SK-N-SH (cell line): ENCODE measurements at regions not wholly inside any gene's neighbourhood (a gene's known extent, or its start where the extent isn't known, plus 50 kb on each side); places are given as distances from the start of the nearest gene placed in this dataset.
A peak's percentile ranks its signal among the peaks of the same experiment; 100 is the strongest.

ENCODE experiments used
- CTCF ChIA-PET: fragments of 300-600, 350-600 bp; formaldehyde crosslinking; extraction: SDS; loops from one replicate; lab custom pipeline; 2021; lab: Yijun Ruan, JAX
- POLR2A ChIA-PET: fragments of 350-600 bp; sonication (Branson Sonifier 250); formaldehyde crosslinking; extraction: SDS; loops from one replicate; lab custom pipeline; 2020; ENCODE audit warnings: antibody characterized with exemption, inconsistent platforms; lab: Yijun Ruan, JAX
- DNase-seq: peaks from one replicate; pipeline ENCODE4 v3.0.0; 2012
- H2AFZ ChIP-seq: fragments of 200-600 bp; sonication (generic); 2 replicates; pipeline ENCODE4 v1.8.1; 2016; ENCODE audit warnings: antibody characterized with exemption, mild to moderate bottlenecking, low read depth
- H3F3A ChIP-seq: fragments of 200-600 bp; sonication (generic); replicated peaks from 2 replicates; pipeline ENCODE3; 2016; ENCODE audit warnings: antibody characterized with exemption, mild to moderate bottlenecking; ENCODE audit not compliant: insufficient read depth
- H3K27ac ChIP-seq, 2 experiments: fragments of 200-500 bp in 1 of 2; fragments of 200-600 bp in 1 of 2; sonication (Bioruptor generic) in 1 of 2; sonication (generic), shearing (Covaris generic) in 1 of 2; 2 replicates each; pipeline versions ENCODE4 v1.5.1 to v1.6.1; 2014 to 2016; ENCODE audit warnings: low read depth in 2 of 2, inconsistent platforms in 1 of 2, low read length in 1 of 2, mild to moderate bottlenecking in 1 of 2, mixed read lengths in 1 of 2
- H3K27me3 ChIP-seq: fragments of 200-600 bp; sonication (generic), shearing (Covaris generic); 2 replicates; pipeline ENCODE4 v1.6.1; 2016; ENCODE audit warnings: mixed run types; ENCODE audit not compliant: insufficient read depth
- H3K36me3 ChIP-seq, 2 experiments: fragments of 200-500 bp in 1 of 2; fragments of 200-600 bp in 1 of 2; sonication (Bioruptor generic) in 1 of 2; sonication (generic) in 1 of 2; replicated peaks in 1 of 2; 2 replicates each; pipeline versions ENCODE3 to v1.5.1; 2014 to 2016; ENCODE audit warnings: low read length in 1 of 2, mild to moderate bottlenecking in 1 of 2; ENCODE audit not compliant: insufficient read depth in 2 of 2, control insufficient read depth in 1 of 2
- H3K4me1 ChIP-seq, 2 experiments: fragments of 200-500 bp in 1 of 2; fragments of 200-600 bp in 1 of 2; sonication (Bioruptor generic) in 1 of 2; sonication (generic), shearing (Covaris generic) in 1 of 2; 2 replicates each; pipeline versions ENCODE4 v1.5.1 to v1.6.1; 2014 to 2016; ENCODE audit warnings: low read depth in 1 of 2, low read length in 1 of 2, mixed run types in 1 of 2; ENCODE audit not compliant: insufficient read depth in 2 of 2, control insufficient read depth in 1 of 2
- H3K4me2 ChIP-seq: fragments of 200-600 bp; sonication (generic), shearing (Covaris generic); 2 replicates; pipeline ENCODE4 v1.6.1; 2017; ENCODE audit warnings: mixed run types
- H3K4me3 ChIP-seq, 2 experiments: fragments of 200-500 bp in 1 of 2; fragments of 200-600 bp in 1 of 2; sonication (Bioruptor generic) in 1 of 2; sonication (generic), shearing (Covaris generic) in 1 of 2; 2 replicates each; pipeline versions ENCODE4 v1.5.1 to v1.8.1; 2014 to 2016; ENCODE audit warnings: low read depth in 2 of 2, inconsistent platforms in 1 of 2, low read length in 1 of 2, mild to moderate bottlenecking in 1 of 2, mixed read lengths in 1 of 2, moderate library complexity in 1 of 2
- H3K79me2 ChIP-seq: fragments of 200-600 bp; sonication (generic); 2 replicates; pipeline ENCODE4 v1.8.1; 2017; ENCODE audit warnings: mild to moderate bottlenecking; ENCODE audit not compliant: insufficient read depth
- H3K9ac ChIP-seq: fragments of 200-600 bp; sonication (generic); 2 replicates; pipeline ENCODE4 v1.6.1; 2017; ENCODE audit warnings: mixed run types
- H3K9me2 ChIP-seq: fragments of 200-600 bp; sonication (generic); 2 replicates; pipeline ENCODE4 v1.6.1; 2017; ENCODE audit warnings: mixed run types
- H3K9me3 ChIP-seq: fragments of 200-600 bp; sonication (generic); 2 replicates; pipeline ENCODE4 v1.6.1; 2017; ENCODE audit warnings: mixed run types, mild to moderate bottlenecking, moderate library complexity
- H4K20me1 ChIP-seq: fragments of 200-600 bp; sonication (generic); 2 replicates; pipeline ENCODE4 v1.6.1; 2017; ENCODE audit warnings: mild to moderate bottlenecking, mixed run types; ENCODE audit not compliant: insufficient read depth
- EZH2phosphoT487 ChIP-seq: fragments of 200-600 bp; sonication (generic); IDR thresholded peaks from 2 replicates; pipeline ENCODE4 v1.6.1; 2017; ENCODE audit warnings: low read depth, mixed run types, mild to moderate bottlenecking, antibody characterized with exemption, moderate library complexity, borderline replicate concordance
- FOSL2 ChIP-seq: IDR thresholded peaks from 2 replicates; pipeline ENCODE4 v1.4.0; 2012; ENCODE audit warnings: low read depth, mild to moderate bottlenecking, moderate library complexity, borderline replicate concordance
- FOXJ3 ChIP-seq: sonication (generic); formaldehyde crosslinking; IDR thresholded peaks from 2 replicates; pipeline ENCODE4 v1.5.1; 2020; ENCODE audit warnings: mild to moderate bottlenecking, missing genetic modification reagents
- NFIC ChIP-seq: IDR thresholded peaks from 2 replicates; pipeline ENCODE4 v1.4.0; 2012; ENCODE audit warnings: borderline replicate concordance
- POLR2AphosphoS5 ChIP-seq: IDR thresholded peaks from 2 replicates; pipeline ENCODE4 v1.6.1; 2012; ENCODE audit warnings: low read depth, low read length
- RAD21 ChIP-seq: IDR thresholded peaks from 2 replicates; pipeline ENCODE4 v1.6.1; 2012; ENCODE audit warnings: mild to moderate bottlenecking, low read length
- RFX5 ChIP-seq: IDR thresholded peaks from 2 replicates; pipeline ENCODE4 v1.6.1; 2012; ENCODE audit warnings: mild to moderate bottlenecking, improper control_type of control experiment, low read length
- SIN3A ChIP-seq: IDR thresholded peaks from 2 replicates; pipeline ENCODE4 v1.6.1; 2012; ENCODE audit warnings: low read depth, mild to moderate bottlenecking, low read length, moderate library complexity, borderline replicate concordance
- TEAD4 ChIP-seq: IDR thresholded peaks from 2 replicates; pipeline ENCODE4 v1.4.0; 2012; ENCODE audit warnings: mild to moderate bottlenecking, borderline replicate concordance; ENCODE audit not compliant: insufficient read depth
- WGBS: methylation state at CpG from one replicate; pipeline ENCODE4 v1.1.6; 2017; ENCODE audit warnings: low lambda C conversion rate; 5-methylcytosine and 5-hydroxymethylcytosine counted together
- TF ChIP-seq, protein P1 (sequence below): IDR thresholded peaks from 2 replicates; pipeline ENCODE4 v1.6.1; 2012; ENCODE audit warnings: mild to moderate bottlenecking, low read depth, low read length, moderate library complexity
- TF ChIP-seq, protein P2 (sequence below): fragments of 200-600 bp; sonication (generic); IDR thresholded peaks from 2 replicates; pipeline ENCODE4 v1.6.1; 2017; ENCODE audit warnings: antibody characterized with exemption, mild to moderate bottlenecking, moderate library complexity
- TF ChIP-seq, protein P3 (sequence below): IDR thresholded peaks from 2 replicates; pipeline ENCODE4 v1.4.0; 2012; ENCODE audit warnings: low read depth, borderline replicate concordance
- TF ChIP-seq, protein P4 (sequence below): IDR thresholded peaks from 2 replicates; pipeline ENCODE4; 2012
- TF ChIP-seq, protein P5 (sequence below): fragments of 150-350 bp; IDR thresholded peaks from 2 replicates; pipeline ENCODE4 v1.6.1; 2016; ENCODE audit warnings: mild to moderate bottlenecking, low read depth, low read length

DNA sequence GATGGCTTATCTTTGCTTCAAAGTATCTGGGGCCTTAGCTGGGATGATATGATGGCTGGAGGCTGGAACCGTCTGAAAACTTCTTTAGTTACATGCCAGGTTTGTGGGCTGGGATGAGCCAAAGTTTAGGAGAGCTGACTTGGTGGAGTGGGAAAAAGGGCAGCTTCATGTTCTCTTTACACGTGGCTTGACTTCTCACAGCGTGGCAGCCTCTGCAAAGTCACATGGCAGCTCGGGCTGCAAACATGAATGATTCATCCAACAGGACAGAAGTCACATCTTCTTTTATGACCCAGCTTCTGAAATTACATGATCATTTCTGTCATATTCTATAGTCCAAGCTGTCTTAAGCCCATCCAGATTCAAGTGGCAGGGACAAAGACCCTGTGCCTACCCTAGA is 176.0 kb downstream of the OLFM4 start (continued):
- TF ChIP-seq, protein P1, sequence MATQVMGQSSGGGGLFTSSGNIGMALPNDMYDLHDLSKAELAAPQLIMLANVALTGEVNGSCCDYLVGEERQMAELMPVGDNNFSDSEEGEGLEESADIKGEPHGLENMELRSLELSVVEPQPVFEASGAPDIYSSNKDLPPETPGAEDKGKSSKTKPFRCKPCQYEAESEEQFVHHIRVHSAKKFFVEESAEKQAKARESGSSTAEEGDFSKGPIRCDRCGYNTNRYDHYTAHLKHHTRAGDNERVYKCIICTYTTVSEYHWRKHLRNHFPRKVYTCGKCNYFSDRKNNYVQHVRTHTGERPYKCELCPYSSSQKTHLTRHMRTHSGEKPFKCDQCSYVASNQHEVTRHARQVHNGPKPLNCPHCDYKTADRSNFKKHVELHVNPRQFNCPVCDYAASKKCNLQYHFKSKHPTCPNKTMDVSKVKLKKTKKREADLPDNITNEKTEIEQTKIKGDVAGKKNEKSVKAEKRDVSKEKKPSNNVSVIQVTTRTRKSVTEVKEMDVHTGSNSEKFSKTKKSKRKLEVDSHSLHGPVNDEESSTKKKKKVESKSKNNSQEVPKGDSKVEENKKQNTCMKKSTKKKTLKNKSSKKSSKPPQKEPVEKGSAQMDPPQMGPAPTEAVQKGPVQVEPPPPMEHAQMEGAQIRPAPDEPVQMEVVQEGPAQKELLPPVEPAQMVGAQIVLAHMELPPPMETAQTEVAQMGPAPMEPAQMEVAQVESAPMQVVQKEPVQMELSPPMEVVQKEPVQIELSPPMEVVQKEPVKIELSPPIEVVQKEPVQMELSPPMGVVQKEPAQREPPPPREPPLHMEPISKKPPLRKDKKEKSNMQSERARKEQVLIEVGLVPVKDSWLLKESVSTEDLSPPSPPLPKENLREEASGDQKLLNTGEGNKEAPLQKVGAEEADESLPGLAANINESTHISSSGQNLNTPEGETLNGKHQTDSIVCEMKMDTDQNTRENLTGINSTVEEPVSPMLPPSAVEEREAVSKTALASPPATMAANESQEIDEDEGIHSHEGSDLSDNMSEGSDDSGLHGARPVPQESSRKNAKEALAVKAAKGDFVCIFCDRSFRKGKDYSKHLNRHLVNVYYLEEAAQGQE: no peak
- no peak for TF ChIP-seq FOSL2
- TF ChIP-seq EZH2phosphoT487: no peak

DNA sequence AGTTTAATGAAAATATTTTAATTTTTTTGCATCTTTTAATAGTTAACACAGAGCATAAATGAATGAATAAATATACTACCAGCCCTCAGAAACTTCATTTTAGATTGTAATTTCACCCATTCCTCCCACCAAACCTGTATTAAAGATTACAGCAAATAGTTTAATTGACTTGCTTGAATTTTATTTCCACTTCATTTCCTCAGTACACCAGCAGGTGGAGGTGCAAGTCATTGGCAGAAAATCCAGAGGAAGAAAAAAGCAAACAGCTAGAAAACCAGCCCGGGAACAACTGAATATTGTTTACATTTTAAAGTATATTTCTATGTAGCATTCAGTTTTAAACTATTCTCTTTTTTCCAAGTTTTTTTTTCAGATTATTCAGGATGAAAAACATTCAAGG is 177.8 kb downstream of the OLFM4 start:
- no peak overlapping the region for H3K4me2 ChIP-seq
- H2AFZ ChIP-seq: no peak overlapping the region
- no peak overlapping the region for H3K9ac ChIP-seq
- TF ChIP-seq RFX5 (no peak), SIN3A (no peak), RAD21 (peak; percentile 22; the same call in 1 of the 2 replicates), TEAD4 (no peak)
- TF ChIP-seq, protein P2, sequence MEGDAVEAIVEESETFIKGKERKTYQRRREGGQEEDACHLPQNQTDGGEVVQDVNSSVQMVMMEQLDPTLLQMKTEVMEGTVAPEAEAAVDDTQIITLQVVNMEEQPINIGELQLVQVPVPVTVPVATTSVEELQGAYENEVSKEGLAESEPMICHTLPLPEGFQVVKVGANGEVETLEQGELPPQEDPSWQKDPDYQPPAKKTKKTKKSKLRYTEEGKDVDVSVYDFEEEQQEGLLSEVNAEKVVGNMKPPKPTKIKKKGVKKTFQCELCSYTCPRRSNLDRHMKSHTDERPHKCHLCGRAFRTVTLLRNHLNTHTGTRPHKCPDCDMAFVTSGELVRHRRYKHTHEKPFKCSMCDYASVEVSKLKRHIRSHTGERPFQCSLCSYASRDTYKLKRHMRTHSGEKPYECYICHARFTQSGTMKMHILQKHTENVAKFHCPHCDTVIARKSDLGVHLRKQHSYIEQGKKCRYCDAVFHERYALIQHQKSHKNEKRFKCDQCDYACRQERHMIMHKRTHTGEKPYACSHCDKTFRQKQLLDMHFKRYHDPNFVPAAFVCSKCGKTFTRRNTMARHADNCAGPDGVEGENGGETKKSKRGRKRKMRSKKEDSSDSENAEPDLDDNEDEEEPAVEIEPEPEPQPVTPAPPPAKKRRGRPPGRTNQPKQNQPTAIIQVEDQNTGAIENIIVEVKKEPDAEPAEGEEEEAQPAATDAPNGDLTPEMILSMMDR: peak; percentile 54
- H3K36me3 ChIP-seq: no peaks in the 10 kb centered on the region
- no peaks in the 10 kb centered on the region for H4K20me1 ChIP-seq
- no peaks in the 10 kb centered on the region for H3K27me3 ChIP-seq
- CTCF ChIA-PET: interaction anchor here (0.6 to 2.1 kb wide), 10 partner anchors 9 to 597 kb away, joined by 3 to 7 read pairs (median 4); no protein-coding TSS in a partner anchor
- no peaks in the 10 kb centered on the region for H3K9me3 ChIP-seq
- H3K4me1 ChIP-seq: no peaks in the 10 kb centered on the region; a peak in 2 of 4 replicates
- H3F3A ChIP-seq: no peaks in the 10 kb centered on the region
- POLR2A ChIA-PET: no interaction called here
- no peak overlapping the region; a peak in 1 of 4 replicates for H3K4me3 ChIP-seq
- no peaks in the 10 kb centered on the region for H3K9me2 ChIP-seq
- H3K27ac ChIP-seq: no peak overlapping the region
- 23% methylated on average over 1 of the region's 1 CpG for WGBS
- no peaks in the 10 kb centered on the region for H3K79me2 ChIP-seq
- peak; percentile 31 for DNase-seq

DNA sequence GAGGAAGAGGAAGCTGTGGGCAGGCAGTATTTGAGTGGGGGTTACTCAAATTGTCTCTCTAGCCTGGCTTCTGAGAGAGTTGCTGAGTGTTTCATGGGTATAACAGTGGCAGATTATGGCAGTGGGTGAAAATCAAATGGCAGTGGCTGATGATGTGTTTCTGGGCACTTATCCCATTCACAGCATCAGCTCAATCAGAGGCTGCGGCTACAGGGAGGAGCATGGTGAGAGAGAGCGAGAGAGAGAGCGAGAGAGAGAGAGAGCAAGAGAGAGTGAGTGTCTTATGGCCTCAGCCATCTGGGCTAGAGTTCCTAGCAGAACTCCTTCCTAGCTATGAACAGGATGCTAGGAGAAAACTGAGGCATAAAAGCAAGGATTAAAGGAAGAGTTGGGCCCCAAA is 178.9 kb downstream of the OLFM4 start:
- Histone ChIP-seq H3F3A (no peaks in the 10 kb centered on the region), H3K4me3 (no peak overlapping the region), H3K4me1 (no peaks in the 10 kb centered on the region; a peak in 1 of 4 replicates), H3K27me3 (no peaks in the 10 kb centered on the region), H3K36me3 (no peaks in the 10 kb centered on the region), H3K9me2 (no peaks in the 10 kb centered on the region), H3K27ac (no peak overlapping the region), H3K79me2 (no peaks in the 10 kb centered on the region), H3K9me3 (no peaks in the 10 kb centered on the region), H3K9ac (no peak overlapping the region), H3K4me2 (no peak overlapping the region), H4K20me1 (no peaks in the 10 kb centered on the region), H2AFZ (no peak overlapping the region)
- no peak for DNase-seq
- POLR2A ChIA-PET: no interaction called here
- CTCF ChIA-PET: interaction anchor here (1.2 to 2.1 kb wide), 5 partner anchors 10 to 43 kb away, joined by 3 to 7 read pairs (median 5); no protein-coding TSS in a partner anchor
- 51% methylated on average over 3 of the region's 3 CpGs for WGBS
- TF ChIP-seq, protein P3, sequence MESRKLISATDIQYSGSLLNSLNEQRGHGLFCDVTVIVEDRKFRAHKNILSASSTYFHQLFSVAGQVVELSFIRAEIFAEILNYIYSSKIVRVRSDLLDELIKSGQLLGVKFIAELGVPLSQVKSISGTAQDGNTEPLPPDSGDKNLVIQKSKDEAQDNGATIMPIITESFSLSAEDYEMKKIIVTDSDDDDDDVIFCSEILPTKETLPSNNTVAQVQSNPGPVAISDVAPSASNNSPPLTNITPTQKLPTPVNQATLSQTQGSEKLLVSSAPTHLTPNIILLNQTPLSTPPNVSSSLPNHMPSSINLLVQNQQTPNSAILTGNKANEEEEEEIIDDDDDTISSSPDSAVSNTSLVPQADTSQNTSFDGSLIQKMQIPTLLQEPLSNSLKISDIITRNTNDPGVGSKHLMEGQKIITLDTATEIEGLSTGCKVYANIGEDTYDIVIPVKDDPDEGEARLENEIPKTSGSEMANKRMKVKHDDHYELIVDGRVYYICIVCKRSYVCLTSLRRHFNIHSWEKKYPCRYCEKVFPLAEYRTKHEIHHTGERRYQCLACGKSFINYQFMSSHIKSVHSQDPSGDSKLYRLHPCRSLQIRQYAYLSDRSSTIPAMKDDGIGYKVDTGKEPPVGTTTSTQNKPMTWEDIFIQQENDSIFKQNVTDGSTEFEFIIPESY: no peak
- TF ChIP-seq NFIC (no peak), FOSL2 (no peak), POLR2AphosphoS5 (no peak), FOXJ3 (no peak)
- TF ChIP-seq, protein P4, sequence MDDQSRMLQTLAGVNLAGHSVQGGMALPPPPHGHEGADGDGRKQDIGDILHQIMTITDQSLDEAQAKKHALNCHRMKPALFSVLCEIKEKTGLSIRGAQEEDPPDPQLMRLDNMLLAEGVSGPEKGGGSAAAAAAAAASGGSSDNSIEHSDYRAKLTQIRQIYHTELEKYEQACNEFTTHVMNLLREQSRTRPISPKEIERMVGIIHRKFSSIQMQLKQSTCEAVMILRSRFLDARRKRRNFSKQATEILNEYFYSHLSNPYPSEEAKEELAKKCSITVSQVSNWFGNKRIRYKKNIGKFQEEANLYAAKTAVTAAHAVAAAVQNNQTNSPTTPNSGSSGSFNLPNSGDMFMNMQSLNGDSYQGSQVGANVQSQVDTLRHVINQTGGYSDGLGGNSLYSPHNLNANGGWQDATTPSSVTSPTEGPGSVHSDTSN: no peak
- TF ChIP-seq, protein P5, sequence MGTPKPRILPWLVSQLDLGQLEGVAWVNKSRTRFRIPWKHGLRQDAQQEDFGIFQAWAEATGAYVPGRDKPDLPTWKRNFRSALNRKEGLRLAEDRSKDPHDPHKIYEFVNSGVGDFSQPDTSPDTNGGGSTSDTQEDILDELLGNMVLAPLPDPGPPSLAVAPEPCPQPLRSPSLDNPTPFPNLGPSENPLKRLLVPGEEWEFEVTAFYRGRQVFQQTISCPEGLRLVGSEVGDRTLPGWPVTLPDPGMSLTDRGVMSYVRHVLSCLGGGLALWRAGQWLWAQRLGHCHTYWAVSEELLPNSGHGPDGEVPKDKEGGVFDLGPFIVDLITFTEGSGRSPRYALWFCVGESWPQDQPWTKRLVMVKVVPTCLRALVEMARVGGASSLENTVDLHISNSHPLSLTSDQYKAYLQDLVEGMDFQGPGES: no peak
